Stomach (tissue), 4 donors: ENCODE measurements at regions not wholly inside any gene's neighbourhood (a gene's known extent, or its start where the extent isn't known, plus 50 kb on each side); places are given as distances from the start of the nearest gene placed in this dataset.

Experiments used
- CTCF ChIP-seq, 7 experiments: fragments of 450-650 bp in 4 of 7; fragments of 200-600 bp in 3 of 7; sonication (generic) in 3 of 7; IDR thresholded peaks; one replicate each; pipeline ENCODE4 v1.5.1; 2016 to 2019; ENCODE audit warnings: antibody characterized with exemption in 7 of 7, control low read depth in 2 of 7, mild to moderate bottlenecking in 1 of 7
- POLR2A ChIP-seq, 4 donors: fragments of 450-650 bp; IDR thresholded peaks; one replicate each; pipeline ENCODE4 v1.6.1; 2016; ENCODE audit warnings: antibody characterized with exemption in 4 of 4, control low read depth in 2 of 4, mild to moderate bottlenecking in 1 of 4, moderate library complexity in 1 of 4

GRCh38 chr11:50174189-50174588, 141.5 kb downstream of the OR4C45 start:
- TF ChIP-seq POLR2A (IDR thresholded peaks at IDR 0.05) (no peak), CTCF (IDR thresholded peaks at IDR 0.05) (no peak)
